Fibroblast of lung (primary cell): ENCODE measurements at regions not wholly inside any gene's neighbourhood (a gene's known extent, or its start where the extent isn't known, plus 50 kb on each side); places are given as distances from the start of the nearest gene placed in this dataset.

Experiments
- EZH2 ChIP-seq: IDR thresholded peaks from 2 replicates; pipeline ENCODE4 v1.5.1; 2012; ENCODE audit warnings: low read length, control low read depth, mild to moderate bottlenecking; ENCODE audit errors: missing control alignments
- TF ChIP-seq, protein P1 (sequence below), 2 donors: IDR thresholded peaks in 1 of 2; conservative IDR thresholded peaks in 1 of 2; 1 replicate in 1 of 2; 2 replicates in 1 of 2; pipeline ENCODE4 v1.5.1; 2011 to 2012; ENCODE audit warnings: low read length in 2 of 2, control low read depth in 1 of 2, inconsistent platforms in 1 of 2, low read depth in 1 of 2, mild to moderate bottlenecking in 1 of 2

DNA sequence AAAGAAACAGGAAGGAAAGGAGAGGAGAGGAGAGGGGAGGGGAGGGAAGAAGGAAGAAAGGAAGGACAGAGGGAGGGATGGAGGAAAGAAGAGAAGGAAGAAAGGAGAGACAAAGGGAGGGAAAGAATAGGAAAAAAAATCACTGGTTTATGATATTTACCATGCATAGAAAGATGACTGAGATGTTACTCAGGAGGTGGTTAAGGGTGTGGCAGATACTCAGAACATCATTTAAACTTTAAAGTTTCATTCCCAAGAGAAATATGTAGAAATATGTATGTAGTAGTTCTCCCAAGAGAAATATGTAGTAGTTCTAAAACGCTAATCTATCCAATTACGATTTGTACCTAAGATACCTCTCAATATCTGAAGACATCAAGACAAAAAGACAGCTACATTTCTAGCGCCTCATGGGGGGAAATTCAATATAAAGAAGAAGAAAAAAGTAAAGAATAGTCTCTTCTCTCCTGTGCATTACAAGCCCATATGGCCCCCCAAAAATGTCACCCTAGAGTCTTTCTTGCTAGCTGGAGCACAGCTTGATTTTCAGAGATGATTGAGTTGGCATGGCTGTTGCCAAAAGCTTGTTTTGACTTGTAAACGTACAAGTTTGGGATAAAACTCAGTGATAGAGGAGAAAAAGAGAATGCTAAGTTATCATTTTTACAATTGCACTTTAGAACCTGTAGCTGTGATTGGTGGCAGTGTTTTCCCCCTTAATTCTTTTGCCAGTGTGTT is 539.2 kb downstream of the CDH26 start:
- TF ChIP-seq, protein P1, sequence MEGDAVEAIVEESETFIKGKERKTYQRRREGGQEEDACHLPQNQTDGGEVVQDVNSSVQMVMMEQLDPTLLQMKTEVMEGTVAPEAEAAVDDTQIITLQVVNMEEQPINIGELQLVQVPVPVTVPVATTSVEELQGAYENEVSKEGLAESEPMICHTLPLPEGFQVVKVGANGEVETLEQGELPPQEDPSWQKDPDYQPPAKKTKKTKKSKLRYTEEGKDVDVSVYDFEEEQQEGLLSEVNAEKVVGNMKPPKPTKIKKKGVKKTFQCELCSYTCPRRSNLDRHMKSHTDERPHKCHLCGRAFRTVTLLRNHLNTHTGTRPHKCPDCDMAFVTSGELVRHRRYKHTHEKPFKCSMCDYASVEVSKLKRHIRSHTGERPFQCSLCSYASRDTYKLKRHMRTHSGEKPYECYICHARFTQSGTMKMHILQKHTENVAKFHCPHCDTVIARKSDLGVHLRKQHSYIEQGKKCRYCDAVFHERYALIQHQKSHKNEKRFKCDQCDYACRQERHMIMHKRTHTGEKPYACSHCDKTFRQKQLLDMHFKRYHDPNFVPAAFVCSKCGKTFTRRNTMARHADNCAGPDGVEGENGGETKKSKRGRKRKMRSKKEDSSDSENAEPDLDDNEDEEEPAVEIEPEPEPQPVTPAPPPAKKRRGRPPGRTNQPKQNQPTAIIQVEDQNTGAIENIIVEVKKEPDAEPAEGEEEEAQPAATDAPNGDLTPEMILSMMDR (conservative IDR thresholded peaks at IDR 0.05 in 1 of 2, IDR thresholded peaks at IDR 0.05 in 1 of 2; ENCODE audit: low read depth in 1 of 2, low read length in 2 of 2), result no peak
- no peak for TF ChIP-seq EZH2
